ENCODE measurements at regions not wholly inside any gene's neighbourhood (a gene's known extent, or its start where the extent isn't known, plus 50 kb on each side); places are given as distances from the start of the nearest gene placed in this dataset.

DNA sequence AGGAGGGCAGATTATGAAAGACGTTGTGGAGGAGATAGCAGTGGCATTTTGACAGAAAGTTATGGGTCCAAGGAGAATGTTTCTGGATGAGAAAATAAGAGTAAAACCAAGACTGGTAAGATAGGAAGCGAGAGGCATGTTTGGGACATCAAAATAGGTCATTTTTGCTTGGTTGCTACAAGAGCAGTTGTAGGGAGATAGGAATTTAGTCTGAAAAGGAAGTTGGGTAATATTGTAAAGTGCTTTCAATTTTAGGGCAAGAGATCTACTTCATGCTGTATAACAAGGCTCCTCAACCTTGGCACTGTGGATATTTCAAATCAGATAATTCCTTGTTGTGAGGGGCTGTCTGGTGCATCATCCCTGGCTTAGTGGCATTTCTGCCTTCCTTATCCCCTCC lies 118.0 kb upstream of the DPH6 start:
- DNase-seq = no peak

DNA sequence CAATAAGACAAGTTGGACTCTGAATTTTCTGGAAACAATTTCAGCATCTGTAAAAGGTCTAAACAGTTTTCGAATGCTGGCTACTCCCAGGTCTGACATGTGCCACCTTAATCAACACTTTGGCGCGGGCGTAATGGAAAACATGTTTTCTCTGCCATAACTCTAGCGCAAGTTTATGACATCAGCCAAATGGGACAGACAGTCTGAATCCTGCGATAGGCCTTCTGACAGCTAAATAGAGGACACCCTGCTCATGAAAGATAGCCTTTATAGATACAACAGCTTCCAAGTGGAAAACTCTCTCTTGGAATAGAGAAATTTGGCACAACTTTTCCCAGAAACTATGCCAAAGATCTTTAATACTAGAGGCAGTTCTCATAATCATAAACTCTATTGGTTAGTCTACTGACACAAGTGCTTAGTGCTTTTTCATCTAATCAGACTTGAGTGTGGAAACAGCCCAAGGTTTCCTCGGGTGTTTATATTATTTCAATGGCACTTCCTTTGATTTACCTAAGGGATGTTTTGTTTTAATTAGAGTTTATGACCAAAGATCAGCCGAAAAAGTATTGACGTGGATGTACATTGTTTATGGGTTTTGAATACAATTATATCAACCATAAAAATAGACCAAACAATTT lies 120.1 kb upstream of the DPH6 start:
- DNase-seq = no peak

DNA sequence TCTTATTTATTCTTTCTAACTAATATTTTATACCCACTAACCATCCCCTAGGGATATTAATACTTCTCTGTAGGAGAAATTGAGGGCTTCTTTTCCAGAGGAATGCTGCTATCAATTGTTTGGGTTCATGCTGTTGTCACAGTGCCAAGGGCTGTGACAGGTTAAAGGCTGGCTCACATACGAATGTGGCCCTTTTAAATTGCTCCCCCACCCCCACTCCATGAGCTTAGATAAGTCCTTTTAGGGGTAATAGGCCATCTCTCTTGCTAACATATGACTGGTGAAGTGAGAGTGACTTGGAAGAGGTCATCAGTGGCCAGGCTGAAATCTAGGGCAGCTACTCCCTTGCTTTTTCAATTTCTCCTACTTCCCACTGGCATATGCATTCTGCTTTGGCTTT lies 121.9 kb upstream of the DPH6 start:
- DNase-seq = no peak

DNA sequence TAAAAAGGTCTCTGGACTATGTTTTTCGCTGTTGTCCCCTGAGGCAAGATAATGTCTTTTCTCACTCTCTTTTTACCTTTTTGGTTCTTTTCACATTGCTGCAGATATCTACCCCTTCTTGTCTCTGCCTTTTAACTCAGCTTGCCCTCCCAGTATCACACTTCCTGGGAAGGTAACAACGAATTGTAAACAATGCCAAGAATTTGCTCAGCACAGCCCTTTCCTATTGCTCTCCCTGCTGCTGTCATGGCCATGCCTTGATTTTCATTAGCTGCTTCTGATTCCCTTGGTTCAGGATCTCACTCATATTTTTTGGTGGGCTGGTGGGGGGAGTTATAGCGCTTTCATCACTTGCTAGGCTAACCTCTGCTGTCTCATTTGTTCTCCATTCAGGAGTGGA lies 123.1 kb upstream of the DPH6 start:
- no peak for DNase-seq

DNA sequence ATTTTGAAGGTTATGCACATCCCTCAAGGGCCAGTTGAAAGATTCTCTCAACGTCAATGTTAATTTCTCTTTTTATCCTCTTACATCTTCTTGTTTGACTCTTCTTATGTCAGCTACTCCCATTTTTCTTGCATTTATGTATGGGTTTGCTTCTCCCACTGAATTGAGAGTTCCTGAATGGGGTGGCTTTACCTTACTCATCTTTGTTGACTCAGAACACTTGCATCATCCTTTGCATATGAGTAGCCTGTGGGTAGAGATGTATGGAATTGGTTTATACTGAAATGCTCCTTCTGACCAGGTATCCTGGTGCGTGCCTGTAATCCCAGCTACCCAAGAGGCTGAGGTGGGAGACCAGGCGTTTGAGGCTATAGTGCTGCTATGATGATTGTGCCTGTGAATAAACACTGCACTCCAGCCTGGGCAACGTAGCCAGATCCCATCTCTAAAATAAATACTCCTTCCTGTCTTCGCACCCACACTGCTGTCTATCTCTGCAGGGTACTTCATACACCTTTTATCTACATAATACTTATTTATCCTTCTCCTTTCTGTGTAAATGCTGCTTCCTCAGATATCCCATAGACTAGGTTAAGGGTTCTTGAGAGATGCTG lies 123.6 kb upstream of the DPH6 start:
- DNase-seq = no peak

DNA sequence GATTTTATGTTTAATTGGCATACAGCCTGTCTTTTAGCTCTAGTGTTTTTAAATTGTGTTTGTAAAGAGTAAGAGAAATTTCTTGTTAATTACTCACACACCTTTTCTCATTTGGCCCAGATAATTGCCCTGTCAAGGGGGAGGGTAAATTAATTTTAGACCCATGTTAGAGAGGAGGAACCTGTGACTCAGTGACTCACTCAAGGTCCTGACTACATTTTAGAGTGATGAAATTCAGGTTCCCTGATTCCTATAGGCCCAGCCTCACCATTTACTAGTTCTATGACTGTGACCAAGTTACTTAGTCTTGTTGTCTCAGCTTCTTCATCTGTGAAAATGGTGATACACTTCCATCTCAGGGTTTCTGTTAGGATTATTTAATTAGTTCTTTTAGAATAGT lies 125.2 kb upstream of the DPH6 start:
- peak; percentile 9 for DNase-seq

DNA sequence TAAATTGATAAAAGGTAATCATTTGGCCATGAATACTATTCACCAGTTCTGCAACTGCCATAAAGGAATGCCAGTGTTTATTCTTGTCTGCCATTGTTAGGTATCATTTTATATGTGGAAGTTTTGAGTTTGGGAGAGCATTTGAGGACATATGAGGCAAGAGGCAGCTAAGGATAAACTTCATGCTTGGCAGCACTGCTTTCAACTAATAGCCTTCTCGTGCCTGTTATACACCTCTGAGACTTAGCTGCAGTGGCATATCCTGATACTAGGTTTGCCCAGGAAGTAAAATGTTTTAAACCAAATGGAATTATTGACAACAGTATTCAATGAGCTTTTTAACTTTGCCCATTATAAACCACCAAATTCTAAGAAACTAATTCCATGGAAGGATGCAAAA lies 126.0 kb upstream of the DPH6 start:
- DNase-seq = no peak

DNA sequence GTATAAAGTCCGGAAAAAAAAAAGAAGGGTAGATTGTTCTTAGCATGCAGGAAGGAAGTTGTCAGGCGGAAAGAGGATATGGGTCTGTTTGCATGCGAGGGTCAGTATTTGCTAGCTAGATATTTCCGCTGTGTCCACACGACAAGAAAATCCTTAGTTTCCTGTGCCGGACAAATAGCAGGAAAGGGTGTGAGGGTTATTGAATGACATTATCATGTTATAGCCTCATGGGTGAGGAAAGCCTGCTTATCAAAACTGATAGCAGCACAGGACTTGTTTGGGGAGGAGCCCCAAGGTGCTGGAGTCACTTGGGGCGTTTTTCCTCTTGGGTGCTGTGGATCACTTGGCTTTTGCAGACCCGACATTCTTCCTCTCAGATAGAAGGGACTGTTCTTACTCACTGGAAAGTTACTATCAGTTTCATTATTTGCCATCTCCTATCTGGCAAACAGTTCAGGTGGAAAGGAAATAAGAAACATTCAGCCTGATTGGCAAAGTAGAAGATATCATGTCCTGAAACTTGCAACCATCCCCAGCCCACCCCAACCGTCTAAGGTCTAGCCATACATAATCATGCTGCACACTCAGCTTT lies 127.2 kb upstream of the DPH6 start:
- no peak for DNase-seq

DNA sequence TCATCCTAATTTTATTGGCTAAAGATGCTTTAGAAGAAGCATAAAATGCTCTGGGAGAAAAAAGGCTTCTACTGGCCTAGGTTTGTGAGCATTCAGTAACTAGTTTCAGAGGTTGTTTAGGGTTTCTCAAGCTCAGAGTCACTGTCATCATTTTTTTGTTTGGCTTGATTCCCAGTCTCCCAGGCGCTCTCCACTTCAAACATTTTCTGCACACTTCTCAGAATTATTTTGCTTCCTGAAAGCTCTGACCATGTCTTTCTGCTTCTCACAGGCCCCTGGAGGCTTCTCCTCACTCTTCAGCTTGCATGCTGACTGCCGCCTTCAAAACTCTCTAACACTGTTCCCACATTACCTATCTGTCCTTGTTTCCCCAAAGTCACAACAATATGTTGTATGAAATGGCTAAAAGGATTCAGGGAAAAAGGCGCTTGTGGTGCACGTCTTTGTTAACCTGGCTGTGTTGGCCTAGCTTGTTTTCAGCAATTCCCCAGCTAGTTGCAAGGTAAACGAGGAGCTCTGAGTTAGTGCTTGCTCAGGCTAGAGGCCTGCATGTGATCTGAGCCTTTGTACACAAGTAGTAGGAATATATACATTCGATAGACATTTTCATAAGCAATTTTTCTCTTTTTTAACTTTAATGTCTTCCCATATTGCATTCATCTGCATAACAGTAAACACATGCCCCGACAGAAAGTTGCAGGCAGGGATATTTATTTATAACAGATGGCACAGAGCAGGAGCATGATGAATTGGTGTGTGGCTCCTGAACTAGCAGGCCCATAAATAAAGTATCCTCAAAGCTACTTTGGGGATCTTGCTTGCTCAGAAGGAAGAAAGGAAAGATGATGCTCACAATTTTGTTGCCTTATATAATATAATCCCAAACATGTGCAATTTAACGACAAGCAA lies 129.2 kb upstream of the DPH6 start:
- DNase-seq = no peak

DNA sequence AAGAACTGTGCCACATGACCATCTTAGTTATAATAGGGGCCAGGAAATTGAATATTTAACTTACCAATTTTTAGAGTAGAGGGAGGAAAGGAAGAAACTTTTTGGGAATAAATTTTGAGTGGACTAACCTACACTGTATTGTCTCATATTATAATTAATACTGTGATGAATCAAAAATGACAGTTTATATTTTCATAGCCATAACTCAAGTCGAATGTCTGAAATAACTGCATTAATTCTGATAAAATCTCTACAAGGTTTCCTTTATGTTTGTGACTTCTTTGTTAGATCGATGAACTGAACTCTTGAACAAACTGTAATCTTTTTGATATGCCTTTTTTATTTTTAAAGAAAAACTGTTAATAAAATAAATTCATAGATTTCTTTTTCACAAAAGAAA lies 132.8 kb upstream of the DPH6 start:
- no peak for DNase-seq

DNA sequence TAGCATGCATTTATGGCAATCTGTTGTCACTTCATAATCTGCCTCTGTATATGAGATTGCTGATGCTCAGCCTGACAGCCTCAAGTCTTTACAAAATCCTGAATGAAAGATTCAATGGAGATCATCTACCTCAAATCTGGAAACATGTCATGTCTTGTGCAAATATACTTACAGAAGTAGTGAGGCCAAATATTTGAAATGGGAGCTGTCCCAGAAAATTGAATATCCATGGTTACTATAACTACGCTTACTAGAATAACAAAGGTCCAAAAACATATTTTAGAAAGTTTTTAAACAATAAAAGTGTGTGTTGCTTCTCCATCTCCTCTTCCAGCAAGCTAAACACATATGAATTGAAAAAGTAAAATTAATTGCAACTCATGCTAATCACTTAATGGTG lies 133.2 kb upstream of the DPH6 start:
- no peak for DNase-seq

DNA sequence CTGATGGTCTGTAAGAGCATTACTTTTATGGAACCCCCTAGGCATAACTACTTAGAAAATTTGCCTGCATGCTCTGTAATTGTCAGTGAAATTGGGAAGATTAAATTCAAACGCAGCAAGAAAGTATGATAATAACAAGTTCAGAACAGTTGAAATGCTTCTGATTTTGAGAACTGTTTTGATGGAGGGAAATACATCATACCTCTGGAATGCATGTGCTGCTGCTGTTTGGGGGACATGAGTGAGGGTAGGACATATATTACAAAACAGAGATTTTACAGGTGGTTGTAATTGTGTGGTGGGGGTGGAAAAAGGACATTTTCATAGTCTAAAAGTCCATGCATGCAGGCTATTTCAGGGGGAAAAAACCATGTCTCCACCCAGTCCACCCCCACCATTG lies 135.0 kb upstream of the DPH6 start:
- no peak for DNase-seq

DNA sequence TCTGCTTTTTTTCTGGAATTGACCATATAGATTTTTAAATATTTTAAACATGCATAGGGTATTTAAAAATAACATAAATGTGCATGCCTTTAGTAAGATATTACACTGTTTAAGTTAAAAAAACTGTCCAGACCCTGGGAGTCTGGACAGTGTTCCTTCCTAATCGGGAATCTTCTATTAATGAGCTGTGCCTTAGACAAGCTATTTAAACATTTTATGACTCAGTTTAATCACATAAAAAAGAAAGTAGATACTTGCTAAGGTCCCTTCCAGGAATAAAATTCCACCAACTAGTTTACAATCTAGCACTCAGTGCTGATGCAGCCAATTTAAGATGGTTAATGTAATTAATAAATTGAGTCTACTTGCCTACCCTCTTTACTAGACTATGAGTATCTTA lies 140.4 kb upstream of the DPH6 start:
- DNase-seq = no peak

DNA sequence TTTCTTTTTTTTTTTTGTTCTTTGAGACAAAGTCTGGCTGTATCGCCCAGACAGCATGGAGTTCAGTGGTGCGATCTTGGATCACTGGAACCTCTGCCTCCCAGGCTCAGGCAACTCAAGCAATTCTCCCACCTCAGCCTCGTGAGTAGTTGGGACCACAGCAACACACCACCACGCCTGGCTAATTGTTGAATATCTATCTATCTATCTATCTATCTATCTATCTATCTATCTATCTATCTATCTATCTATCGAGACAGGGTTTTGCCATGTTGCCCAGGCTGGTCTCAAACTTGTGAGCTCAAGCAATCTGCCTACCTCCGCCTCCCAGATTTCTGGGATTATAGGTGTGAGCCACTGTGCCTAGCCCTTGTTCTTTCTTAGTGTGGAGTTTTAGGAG lies 143.3 kb upstream of the DPH6 start:
- DNase-seq = no peak

DNA sequence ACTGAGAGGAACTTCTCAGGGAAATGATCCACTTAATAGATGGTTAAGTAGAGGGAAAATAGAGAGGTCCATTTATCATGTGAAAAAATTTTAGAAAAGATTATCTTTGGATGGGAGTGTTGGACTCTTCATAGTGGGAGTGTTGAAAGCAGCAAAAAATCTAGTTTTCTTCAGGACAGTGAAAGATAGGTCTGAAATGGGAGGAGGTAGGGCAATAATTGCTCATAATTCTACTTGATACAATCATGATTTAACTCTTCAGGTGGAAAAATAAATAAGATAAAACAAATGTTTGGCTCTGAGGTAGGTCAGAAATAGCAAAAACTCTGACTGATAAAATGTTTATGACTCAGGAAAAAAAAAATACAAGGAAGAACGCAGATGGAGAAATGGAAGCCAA lies 144.1 kb upstream of the DPH6 start:
- DNase-seq = no peak

DNA sequence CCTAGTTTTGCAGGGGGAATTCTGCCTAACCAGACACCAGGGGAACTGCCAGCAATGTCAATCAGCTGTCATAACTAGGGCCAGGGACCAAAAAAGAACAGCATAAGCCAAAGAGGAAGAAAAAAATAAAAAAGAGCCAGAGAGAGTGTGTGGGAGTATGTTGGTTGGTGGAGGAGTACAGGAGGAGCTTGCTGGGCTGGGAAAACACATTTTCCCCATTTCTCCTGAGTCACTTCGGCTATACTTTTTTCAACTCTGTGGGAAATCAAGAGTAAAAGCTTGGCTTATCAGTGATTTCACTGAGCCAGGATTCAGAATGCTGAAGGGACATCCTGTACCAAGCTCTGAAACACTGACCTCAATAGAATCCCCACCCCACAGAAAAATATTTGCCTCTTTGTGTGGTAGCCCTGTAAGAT lies 144.7 kb upstream of the DPH6 start:
- DNase-seq = peak; percentile 8

DNA sequence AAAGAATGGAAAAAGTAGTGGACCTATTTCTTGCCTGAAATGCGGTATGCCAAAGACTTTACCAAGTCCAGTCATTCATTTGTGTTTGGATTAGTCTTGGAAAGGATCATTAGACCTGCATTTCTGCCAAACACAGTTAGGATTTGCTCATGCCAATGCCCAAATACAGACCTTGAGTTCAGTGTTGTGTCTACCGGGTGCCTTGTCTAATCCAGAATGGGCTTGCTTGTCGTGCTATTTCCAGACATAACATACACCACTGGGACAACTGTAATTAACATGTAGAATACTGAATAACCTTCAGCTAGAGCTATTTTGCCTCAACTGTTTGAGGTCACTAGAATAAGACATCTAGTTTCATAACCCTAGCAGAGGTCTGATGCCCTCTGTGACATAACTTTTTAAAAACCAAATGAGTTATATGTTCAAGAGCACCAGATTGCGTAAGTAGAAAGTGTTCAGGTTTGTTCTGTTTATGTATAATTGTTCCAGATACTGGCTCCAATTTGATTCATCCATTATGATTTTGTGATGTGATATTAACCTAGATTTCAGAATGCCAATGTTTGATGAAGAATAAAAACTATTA lies 145.3 kb upstream of the DPH6 start:
- DNase-seq = no peak

DNA sequence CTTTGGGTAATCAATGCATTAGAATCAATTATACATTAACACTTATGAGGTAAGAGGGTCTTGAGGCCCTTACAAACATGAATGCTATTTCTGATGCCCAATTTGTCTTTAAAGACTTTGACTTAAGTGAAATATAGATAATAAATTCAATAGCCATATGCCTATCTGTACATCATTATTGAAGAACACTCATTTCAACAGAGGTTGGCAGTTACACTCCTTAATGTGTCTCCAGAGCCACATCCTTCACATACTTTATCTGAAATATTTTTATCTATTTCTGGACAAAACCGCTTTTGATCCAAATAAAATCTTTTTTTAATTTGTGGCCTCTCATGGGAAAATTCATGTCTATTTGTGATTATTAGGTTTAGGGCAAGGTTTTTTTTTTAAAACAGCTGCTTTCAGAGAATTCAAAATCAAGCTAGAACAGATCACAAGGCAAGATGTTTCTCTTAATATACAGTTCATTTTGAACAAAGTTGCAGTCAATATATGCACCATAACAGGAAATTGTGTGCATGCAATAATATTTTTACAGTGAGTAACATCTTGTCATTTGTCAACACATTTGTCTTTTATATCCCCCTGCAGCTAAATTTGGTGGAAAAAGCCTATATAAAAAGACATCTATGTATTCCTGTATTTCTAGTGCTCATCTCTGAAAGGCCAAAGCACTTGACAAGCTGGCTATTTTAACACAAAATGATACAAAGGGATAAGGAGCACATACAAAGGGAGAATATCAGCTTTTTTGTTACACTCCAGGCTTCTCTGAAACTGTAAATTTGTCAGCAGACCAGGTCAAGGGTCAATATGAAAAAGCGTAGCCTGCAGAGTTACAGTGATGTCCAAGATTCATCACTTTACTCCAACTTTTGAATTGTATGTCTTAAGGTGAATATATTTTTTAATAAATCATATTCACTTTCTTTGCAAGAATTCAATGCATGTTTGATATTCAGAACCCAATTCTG lies 146.2 kb upstream of the DPH6 start:
- DNase-seq = no peak

DNA sequence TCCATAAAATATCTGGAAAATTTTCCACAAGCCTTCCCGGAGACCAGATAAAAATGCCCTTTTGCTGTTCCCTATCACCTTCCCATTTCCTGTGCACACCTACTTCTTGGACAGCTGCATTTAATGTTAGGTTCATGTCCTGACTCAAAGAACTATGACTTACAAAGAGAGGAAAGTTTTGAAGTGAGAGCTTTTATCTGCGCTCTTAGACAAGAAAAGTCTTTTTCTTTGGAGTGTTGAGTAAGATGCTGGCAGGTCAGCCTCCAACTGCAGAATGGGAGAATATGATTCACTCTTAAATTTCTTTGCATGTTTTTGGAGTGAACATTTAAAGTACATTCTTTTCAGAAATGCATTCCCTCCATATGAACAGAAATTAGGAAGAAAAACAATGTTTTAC lies 147.3 kb upstream of the DPH6 start:
- DNase-seq = no peak

DNA sequence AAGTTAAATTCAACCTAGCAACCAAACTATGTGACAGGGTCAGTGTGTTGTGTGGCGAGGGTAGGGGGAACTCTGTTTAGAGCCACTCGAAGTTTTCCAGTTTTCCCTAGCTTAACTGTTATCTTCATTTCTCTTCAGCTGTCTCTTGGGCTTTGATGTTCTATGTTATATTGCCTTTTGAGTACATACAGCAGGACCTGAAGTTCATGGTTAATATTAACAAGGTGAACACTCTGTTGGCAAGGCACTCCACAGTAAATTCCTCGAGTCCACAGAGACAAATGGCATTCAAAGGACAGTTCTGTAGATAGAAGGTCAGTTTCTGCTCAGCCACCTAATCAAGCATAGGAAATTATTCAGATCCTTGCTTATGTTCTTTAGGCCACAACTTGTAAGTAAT lies 147.9 kb upstream of the DPH6 start:
- no peak for DNase-seq

DNA sequence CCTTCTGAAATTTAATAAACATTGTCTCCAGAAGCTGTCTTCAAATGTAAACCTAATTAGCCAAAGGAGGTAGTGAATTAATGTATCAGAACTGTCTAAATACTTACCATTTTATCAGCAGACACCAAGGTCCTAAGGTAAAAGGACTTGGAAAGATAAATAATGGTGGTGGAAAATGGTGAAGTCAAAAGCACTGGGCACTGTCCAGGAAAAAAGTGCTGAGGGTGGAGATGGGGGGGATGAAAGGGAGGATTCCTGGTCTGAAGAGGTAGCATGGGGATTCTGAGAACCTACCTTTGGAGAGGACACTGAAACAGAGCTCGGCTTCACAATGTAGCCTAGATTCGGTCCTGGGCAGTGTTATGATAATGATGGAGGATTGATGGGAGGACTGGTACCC lies 149.0 kb upstream of the DPH6 start:
- DNase-seq = no peak

DNA sequence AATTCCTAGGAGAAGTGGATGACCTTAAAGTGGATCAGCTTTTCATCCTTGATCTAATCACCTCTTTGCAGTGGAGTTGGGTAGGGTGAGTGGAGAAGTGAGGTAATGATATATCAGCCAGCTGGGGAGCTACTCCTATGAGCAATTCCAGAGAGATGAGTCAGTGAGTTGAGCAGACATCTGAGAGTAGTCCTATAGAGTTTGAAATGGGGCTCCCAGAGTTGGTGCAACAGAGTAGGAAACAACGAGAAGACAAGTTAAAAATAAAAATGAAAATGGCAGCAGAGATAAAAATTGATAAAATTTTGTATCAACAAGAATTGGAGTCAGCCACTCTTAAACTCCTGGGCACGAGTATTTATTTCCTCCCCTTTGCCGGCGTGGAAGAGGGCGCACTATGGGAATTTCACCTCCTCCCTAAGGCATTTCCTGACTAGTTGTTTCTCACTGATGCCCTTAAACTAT lies 150.8 kb upstream of the DPH6 start:
- DNase-seq = peak; percentile 3
